ENCODE measurements at regions not wholly inside any gene's neighbourhood (a gene's known extent, or its start where the extent isn't known, plus 50 kb on each side); places are given as distances from the start of the nearest gene placed in this dataset.

DNA sequence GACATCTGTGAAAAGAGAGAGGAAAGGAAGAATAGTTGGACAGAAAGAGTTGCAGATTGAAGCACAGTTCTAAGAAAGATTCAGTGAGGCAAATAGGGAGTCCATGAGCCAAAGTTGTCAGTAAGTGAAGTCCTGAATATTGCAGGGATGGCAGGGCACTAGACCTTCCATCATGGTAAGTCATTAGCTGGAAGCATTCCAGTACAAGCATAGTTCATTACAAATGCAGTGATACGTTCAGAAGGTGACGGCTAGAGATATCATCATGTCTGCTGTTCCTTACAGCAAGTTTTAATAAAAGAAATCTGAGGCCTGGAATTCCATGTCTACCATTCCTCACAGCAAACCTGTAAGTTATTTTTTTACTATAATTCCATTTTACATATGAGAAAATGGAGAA is 720.1 kb downstream of the GBE1 start:
- DNase-seq: no peak

DNA sequence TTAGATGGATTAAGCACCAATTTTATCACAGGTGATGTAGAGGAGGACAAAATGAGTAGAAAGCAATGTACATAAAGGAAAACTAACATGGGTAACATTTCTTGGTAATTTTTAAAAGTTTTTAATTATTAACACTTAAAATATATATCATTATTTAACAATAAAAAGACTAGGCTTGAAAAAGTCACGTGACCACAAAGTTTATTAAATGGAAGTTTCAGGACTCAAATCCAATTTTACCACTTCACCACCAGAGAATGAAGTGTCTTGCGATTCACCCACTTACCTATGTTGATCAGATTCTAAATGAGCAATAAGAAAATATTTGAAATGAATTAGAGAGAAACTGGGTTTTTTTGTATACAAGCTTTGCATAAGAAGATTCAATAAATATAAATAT is 721.3 kb downstream of the GBE1 start:
- DNase-seq: no peak

- no peak for DNase-seq
These were observed 727.8 kb downstream of the GBE1 start for GRCh38 chr3:81033684-81034083.

DNA sequence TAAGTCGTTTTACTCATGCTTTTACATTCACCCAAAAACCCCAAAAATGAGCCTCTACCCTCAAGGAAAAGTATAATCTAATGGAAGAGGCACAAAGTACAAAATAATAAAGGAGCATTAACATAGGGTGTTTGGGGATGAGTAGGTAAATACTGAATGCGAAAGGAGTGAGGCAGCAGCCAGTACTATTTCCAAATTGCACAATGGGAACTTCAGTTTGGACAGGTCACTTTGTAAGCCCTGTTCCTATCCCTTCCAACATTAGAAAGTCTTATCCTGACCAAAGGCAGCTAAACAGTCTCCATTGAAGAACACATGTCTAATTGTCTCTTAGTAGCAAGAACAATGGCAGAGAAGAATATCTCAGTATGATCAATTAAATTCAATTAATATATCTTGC is 728.3 kb downstream of the GBE1 start:
- no peak for DNase-seq

DNA sequence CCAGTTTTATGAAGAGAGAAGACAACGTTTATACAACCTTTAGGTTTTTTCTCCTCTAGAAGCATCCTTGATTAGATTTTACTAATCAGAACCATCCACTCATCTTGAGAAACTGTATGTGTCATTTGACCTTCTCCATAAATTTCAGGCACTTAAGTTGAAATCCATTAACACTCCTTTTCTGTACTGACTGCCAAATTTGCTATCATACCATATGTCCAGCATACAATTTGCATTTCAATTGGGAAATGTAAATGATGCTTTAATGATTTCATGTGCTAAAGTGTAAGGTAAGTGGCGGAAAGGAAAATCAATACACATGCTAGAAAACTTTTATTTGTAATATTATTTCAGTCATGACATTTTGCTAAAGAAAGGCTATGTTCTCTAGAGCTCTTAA is 731.6 kb downstream of the GBE1 start:
- DNase-seq: no peak

DNA sequence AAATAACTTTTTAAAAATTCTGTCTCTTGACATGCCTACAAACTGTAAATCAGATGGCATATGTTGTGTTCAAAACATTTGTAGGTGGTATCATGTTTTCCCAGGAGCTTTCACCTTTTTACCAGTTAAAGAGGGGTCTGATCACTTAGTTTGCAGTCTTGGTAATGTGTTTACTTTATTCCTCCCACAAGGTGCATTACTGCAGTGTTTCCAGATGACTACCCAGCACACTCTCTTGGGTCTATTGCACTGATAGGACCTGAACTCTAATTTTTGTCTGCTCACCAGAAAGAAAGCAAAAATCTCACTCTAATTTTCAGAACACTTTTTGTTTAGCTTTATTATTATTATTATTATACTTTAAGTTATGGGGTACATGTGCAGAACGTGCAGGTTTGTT is 734.1 kb downstream of the GBE1 start:
- DNase-seq: no peak

DNA sequence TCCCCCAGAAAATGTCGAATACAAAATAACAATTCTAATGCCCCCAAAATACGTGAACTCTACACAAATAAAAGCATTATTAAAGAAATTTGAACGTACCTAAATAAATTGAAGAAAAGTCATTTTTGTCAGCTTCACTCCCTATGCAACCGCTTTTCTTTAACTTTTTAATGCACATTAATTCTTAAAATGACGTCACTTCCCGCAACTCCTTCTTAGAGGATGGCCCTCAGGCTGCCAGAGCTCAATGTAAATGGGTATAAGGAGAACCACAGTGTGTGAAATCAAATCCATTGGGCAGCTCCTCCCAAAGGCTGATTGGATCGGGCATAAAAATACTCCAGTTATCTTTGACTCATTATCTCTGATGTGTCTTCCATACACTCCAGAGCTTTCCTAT is 736.9 kb downstream of the GBE1 start:
- no peak for DNase-seq

DNA sequence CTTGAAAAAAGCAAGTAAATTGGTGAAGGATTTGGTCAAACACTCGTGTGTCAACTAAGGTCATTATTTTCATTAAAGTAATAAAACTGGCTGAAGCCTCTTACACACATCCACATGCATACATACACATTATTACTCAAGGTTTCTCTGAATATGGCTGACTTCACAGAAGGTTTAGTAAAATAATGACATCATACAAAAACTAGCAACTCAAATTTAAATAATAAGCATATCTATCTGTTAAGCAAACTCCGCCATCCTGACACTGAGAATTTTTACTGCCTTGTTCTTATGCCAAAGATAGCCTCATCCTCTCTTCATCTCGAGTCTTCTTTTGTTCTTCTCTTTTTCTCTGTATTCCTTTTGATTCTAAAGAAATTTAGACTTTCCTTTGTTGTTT is 739.1 kb downstream of the GBE1 start:
- no peak for DNase-seq

DNA sequence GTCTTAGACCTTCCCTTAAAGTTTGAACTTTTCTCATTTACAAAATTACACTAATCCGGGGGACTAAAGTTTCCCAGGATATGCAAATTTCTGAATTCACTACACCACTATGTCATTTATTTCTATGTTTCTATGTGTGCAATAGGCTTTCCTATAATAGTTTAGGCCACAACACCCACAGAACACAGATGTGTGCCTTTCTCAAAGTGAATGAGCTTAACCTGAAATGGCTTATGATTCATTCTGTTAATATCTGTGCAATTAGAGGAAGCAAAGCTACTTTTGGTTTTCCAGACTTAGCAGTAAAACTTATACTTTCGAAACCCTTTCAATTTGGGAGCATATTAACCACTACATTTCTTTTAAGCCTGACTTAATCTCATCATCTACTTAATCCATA is 748.1 kb downstream of the GBE1 start:
- no peak for DNase-seq

GRCh38 chr3:81005992-81006391 is 755.5 kb downstream of the GBE1 start:
- no peak for DNase-seq

GRCh38 chr3:81003817-81004216 is 757.6 kb downstream of the GBE1 start:
- no peak for DNase-seq

GRCh38 chr3:81003008-81003645 is 758.3 kb downstream of the GBE1 start:
- DNase-seq: no peak

- DNase-seq: no peak
These were observed 762.0 kb downstream of the GBE1 start for GRCh38 chr3:80999481-80999880.

GRCh38 chr3:80998022-80998421 is 763.4 kb downstream of the GBE1 start:
- DNase-seq: no peak

- DNase-seq: no peak
These were observed 763.8 kb downstream of the GBE1 start for GRCh38 chr3:80997622-80998021.

DNA sequence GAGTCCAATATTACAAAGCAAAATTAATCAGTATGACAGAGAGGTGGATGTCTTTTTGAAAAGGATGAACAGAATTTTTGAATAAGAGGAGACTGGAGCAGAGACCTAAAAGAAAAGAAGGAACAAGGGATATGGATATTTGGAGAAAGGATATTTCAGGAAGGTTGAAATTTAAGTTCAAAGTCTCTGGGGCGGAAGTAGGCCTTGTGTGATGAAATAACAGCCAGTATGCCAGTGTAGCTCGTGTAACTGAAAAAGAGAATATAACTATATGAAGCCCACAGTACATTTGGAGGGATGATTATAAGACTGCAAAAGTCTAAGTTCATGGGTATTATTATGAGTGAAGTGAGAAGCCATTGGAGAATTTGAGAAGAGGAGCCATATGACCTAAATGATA is 766.7 kb downstream of the GBE1 start:
- DNase-seq: no peak

- no peak for DNase-seq
These were observed 767.3 kb downstream of the GBE1 start for GRCh38 chr3:80994085-80994665.

DNA sequence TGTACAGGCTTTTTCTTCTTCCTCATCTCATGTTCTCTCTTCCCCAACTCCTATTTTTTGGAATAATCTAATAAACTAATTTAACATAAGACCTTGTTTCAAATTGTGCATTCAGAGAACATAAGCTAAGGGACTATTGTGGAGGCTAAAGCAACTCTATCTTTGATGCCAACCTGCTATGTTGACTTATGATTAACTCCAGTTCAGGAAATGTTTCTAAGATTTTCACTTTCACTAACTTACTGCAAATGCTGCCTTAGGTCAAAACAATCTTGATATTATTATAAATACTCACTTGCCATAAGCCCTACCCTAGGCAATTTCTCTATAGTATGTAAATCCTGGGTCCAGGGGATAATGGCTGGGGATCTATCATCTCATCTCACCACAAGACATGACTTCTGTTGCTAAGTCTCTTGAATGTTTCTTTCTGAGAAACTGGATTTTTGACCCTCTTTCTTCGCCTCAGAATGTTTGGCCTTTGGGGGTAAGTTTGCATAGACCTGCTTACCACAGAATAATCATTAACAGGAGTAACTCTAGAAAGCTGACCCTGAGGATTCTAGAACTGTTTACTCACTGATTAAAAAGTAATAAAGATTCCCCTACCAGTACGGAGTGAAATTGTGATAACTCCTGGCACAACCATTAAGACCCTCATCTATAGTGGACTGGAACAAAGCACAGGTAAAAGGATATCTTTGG is 768.1 kb downstream of the GBE1 start:
- no peak for DNase-seq

GRCh38 chr3:80983753-80984152 is 777.7 kb downstream of the GBE1 start:
- DNase-seq: no peak

- no peak for DNase-seq
These were observed 783.1 kb downstream of the GBE1 start for GRCh38 chr3:80978216-80978969.

- no peak for DNase-seq
These were observed 791.2 kb downstream of the GBE1 start for GRCh38 chr3:80970292-80970691.

- DNase-seq: no peak
These were observed 831.9 kb downstream of the GBE1 start for GRCh38 chr3:80929576-80929975.

- no peak for DNase-seq
These were observed 846.6 kb downstream of the GBE1 start for GRCh38 chr3:80914854-80915253.

- no peak for DNase-seq
These were observed 863.2 kb downstream of the GBE1 start for GRCh38 chr3:80898211-80898610.
